Peyer's patch (tissue), 4 donors: ENCODE measurements at regions not wholly inside any gene's neighbourhood (a gene's known extent, or its start where the extent isn't known, plus 50 kb on each side); places are given as distances from the start of the nearest gene placed in this dataset.
"Not testable (repeated sequence)": the region's sequence is repeated elsewhere in the genome, so short reads cannot be mapped to it uniquely, and the experiment has no call there.

ENCODE experiments used
- POLR2A ChIP-seq, 2 donors: fragments of 450-650 bp; IDR thresholded peaks; one replicate each; pipeline ENCODE4 v1.5.1; 2017; ENCODE audit warnings: antibody characterized with exemption in 2 of 2, mild to moderate bottlenecking in 2 of 2, moderate library complexity in 2 of 2
- TF ChIP-seq, protein P1 (sequence below), 6 experiments: fragments of 450-650 bp in 4 of 6; fragments of 200-600 bp in 2 of 6; sonication (generic) in 1 of 6; IDR thresholded peaks; one replicate each; pipeline ENCODE4 v1.5.1; 2017 to 2019; ENCODE audit warnings: antibody characterized with exemption in 6 of 6, mild to moderate bottlenecking in 3 of 6, moderate library complexity in 1 of 6

DNA sequence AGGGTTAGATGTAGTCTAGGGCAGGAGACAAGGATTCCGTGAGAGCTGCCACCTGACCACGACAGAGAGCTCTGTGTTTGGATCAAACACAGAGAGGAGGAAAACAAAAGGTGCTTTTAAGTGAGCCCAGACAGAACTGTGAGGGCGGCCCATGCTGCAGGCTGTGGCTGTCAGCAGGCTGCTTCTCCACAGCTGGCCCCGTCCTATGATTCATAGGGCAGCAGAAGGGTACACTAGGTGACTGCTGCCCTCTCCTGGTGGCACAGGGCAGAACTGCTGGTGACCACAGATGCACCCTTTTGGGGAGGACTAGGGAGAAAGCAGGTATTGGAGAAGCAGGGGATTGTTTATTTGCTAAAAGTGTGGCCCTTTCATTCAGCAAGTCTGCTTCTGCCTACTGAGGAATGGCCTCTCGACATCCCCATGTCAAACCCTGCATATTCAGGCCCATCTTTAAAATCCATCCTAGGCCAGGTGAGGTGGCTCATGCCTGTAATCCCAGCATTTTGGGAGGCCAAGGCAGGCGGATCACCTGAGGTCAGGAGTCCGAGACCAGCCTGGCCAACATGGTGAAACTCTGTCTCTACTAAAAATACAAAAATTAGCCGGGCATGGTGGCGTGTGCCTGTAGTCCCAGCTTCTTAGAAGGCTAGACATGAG, 234.4 kb upstream of the FRG2C start:
- TF ChIP-seq, protein P1, sequence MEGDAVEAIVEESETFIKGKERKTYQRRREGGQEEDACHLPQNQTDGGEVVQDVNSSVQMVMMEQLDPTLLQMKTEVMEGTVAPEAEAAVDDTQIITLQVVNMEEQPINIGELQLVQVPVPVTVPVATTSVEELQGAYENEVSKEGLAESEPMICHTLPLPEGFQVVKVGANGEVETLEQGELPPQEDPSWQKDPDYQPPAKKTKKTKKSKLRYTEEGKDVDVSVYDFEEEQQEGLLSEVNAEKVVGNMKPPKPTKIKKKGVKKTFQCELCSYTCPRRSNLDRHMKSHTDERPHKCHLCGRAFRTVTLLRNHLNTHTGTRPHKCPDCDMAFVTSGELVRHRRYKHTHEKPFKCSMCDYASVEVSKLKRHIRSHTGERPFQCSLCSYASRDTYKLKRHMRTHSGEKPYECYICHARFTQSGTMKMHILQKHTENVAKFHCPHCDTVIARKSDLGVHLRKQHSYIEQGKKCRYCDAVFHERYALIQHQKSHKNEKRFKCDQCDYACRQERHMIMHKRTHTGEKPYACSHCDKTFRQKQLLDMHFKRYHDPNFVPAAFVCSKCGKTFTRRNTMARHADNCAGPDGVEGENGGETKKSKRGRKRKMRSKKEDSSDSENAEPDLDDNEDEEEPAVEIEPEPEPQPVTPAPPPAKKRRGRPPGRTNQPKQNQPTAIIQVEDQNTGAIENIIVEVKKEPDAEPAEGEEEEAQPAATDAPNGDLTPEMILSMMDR (IDR thresholded peaks at IDR 0.05) = peak; percentile 35 to 88 (median 77)
- not testable (repeated sequence) for TF ChIP-seq POLR2A (IDR thresholded peaks at IDR 0.05)
